GOT3 (cell line): ENCODE measurements at regions not wholly inside any gene's neighbourhood (a gene's known extent, or its start where the extent isn't known, plus 50 kb on each side); places are given as distances from the start of the nearest gene placed in this dataset.

Experiments
- DNase-seq: peaks from one replicate; lab custom pipeline; 2025; ENCODE audit warnings: mixed read lengths; lab: John Stamatoyannopoulos, UW

DNA sequence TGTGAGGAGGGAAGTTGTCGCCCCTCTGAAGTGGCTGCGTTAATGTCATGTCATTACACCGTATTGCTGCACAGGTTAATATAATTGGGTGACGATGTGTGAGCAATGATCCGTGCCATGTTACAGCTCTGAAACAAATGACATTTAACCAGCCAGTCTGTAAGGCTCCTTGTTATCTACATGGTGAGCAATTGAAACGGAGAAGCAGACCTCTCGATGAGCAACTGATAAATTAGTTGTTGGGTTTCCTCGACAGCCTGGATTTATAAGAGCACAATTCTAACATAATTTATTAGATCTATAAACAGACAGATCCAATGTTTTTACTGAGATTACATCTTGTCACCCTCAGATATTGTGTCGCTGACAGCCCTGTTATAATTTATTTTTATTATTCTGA is 49.9 kb upstream of the MAFB start:
- DNase-seq: no peak

DNA sequence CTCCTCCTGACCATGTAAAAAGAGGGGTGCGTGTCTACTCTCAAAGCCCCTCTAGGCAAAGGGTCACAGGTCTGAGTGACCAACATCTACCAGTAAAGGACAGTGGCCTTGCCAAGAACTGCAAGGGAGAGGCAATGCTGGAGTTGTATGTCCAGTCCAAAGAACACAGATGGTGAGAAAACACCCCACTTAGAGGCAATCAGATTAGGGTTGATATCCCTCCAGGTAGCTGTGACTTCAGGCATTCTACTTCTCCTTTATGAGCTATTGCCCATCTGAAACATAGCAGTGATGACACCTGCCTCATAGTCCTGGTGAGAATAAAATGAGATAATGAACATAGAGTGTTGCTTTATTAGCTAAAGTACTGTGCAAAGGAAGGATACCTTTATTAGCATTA is 50.8 kb upstream of the MAFB start:
- no peak for DNase-seq

DNA sequence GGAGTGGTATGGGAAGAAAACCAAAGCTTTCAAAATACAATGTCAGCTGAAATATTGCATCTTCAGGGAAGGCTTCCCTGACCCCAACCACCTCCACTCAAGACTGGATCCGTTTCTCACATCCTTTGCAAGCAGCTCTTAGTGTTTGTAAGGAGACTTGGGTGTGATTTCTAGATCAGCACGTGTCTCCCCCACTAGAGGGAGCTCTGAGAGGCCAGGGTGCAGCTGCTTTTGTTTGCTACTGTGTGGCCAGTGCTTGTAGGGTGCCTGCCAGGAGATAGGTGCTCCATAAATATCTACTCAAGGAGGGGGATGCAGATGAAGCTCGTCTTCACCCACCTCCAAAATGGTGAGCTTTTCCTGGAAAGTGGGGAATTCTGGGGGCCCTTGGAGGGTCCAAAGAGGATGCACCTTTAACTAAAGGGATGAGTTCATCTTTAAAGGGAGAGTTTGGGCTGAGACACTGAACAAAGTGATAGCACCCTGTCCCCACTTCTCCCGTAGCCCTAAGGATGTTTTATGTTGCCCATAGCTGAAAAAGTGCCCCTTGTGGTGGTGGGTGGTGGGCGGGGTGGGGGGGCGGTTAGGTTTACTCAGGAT is 52.6 kb upstream of the MAFB start:
- no peak for DNase-seq

DNA sequence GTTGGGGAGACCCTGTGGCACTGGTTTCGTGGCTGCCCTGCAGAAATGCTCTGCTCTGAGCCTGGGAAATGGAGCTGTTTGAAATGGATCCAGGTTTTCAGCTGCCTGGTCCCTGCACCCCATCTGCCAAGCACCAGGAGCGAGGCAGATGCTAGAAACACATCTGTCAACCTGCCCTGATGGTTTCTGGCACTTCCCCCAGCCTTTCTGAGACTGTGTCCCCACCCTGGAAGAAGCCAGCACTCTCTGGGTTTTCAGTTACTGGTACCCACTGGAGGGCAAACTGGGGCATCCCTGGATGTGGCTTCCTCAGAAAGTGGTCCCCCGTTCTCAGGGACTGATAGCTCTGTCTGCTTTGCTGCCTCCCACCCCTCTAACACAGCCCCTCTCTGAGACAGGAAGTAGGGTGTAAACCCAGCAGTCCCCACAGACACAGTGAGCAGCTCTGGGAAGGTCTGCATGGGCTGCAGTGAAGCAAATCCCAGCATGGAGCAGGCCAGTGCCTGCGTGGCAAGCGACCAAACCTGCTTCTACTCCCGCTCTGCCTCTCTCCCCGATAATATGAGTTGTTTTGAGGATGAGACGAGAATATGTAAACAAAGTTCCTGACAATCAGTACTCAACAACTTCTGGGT is 54.2 kb upstream of the MAFB start:
- no peak for DNase-seq

DNA sequence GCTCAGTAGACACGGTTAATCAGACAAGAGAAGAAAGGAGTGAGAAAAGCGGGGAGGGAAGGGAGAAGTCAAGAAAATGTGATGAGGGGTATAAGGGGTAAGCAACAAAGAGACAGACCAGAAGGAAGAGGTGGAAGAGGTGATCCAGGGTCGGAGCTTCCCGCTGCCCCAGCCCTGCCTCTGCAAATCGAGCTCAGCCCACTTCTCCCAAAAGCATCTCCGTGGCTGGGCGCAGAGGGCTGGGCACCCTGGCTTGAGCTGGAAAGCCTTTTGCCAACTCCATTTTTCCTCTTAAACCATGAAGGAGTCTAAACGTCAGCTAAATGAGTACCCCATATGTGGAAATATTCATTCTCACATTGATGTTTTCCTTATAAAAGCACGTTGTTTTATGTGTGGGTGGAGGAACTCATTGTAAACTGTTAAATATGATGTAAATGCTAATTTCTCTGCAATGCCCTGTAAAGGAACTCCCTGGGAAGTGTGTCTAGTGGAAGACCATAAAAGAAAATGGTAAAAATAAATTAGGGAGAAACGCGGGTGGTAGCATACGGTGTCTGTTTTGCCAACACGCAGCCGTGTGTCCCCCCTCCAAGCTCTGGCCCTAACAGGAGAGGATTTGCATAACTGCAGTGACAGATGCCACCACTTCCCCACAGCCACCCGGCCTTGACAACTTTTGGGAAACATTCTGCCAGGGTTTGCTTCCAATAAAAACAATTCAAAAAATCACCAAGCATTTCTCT is 55.2 kb upstream of the MAFB start:
- DNase-seq: no peak

DNA sequence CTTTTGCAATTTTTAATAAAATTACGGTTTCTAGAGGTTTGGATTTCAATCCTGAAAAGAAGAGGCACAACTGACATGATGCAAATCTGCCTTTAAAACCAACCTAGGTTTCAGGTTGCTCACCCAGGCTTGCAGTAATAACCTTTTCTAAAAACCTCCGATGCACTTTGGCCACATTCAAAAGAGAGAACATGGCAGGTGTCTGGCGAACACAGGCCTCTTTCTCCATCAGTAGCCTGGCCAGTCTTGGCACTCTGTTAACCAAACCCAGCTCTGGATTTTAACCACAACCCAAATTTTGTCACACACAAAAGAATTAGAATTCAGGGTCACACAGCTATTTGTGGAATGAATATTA is 55.8 kb upstream of the MAFB start:
- DNase-seq: no peak

DNA sequence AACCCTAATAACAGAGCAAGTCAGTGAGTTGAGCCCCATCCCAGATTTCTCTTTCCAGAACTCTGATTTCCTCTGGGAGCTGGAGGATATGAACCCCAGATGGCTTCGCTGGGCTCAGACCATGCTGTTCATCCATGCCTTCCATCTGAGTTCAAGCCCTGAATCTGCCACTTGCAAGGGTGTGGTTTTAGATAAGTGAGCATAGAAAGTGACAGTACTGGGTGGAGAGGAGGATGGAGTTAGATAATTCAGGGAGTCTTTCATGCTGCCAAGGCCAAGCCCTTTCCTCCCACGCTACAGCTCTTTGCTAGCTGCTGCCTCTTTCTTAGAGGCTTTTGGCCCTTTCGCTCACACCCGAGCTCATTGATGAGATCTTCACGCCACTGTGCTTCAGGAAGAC is 57.2 kb upstream of the MAFB start:
- no peak for DNase-seq

DNA sequence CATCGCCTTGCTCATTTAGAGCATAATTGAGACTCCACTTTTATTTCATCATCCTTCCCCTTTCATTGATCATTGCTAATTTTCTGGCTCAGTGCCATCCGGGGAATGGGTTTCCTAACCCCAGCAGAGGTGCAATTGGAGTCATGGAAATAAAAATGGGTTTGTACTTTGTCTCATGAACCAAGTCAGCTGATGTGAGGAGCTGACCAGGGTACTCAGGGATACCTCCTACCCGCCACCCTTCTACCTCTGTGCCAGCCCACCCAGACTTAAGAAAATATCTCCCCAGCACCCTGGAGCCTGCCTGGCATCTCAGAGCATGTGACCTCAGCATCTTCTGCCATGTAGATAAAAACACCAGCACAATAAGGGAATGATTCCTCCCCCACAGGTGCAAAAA is 59.1 kb upstream of the MAFB start:
- no peak for DNase-seq

DNA sequence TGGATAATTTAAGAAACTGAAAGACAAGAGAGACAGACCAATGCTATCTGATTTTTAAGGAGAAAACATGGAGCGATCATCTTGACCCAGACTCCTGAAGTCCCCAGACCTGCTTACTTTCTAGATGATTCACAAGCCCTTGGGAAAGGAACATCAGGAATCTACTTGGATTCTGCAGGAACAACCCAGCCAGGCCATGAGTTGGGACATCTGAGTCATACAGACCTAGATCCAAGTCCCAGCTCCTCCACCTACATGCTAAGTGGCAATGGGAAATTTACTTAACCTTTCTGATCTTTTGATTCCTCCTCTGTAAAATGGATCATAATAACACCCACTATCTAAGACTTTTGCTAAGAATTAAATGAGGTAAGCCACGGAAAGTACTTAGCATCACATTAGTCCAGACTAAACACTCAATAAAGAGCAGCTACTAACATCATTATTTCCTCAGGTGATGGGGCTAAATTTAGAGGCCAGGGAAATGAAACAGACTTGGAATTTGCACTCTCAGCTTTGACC is 61.0 kb upstream of the MAFB start:
- DNase-seq: no peak

DNA sequence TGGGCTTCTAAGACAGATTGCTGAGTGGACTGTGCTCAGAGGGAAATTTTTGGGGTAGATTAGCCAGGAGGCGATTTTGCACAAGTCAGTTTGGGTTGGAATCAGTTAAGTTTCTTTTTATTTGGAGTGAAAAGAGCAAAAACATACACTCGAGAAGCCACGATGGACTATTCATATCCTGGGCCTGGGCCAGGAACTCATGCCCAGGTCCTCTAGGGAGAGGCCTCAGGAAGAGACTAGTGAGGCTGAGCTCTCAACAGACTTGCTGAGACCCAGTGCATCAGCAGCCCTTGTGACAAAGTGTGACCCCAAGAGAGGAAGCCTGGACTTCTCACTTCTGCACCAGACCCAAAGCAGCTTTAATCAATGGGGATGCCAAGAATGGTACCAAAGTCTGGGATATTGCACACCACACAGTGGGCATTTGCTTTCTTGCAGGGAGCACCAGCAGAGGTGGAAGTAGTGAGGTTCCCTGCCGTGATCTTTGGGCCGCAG is 61.6 kb upstream of the MAFB start:
- no peak for DNase-seq

DNA sequence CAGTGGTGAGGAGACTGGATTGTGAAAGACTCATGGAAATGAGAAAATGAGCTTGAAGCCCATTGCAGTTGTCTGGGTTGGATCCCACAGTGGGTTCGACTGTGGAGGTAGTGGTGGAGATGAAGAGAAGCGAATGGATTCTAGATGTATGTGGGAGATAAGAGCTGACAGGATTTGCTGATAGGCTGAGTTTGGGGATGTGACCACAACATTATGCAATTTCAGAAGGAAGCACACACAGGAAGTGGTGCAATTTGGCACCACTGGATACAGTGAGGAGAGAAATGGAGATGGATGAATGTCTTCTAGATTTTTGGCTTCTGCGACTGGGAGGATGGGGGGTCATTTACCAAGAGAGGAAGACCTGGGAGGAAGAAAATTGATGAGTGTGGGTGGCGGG is 64.4 kb upstream of the MAFB start:
- no peak for DNase-seq

DNA sequence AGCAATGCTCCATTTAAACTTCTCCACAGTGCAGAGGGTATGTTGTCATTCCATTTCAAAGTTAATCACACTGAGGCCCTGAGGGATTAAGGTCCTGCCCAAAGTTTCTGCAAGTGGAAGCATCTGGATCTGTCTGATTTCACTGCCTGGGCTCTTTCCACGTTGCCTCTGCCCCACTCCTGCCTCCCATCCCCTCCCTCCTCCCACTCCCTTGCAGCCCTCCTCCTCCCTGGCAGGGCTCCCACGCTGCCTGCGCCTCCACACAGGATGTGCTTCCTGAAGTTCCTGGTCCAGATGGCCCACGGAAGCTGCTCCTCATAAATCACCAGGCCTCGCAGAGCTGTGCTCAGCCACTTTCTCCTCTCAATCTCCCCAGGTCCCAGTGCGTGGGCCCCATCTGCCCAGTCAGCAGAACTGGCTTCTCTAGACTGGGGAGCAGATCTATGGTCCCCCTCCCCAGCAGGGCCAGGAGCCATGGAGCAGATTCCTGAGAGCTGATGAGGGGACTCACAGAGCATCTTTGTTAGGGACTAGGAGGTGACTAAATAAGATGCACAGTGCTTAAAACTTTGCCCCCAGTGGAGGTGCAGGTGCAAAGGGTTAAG is 65.4 kb upstream of the MAFB start:
- DNase-seq: no peak

DNA sequence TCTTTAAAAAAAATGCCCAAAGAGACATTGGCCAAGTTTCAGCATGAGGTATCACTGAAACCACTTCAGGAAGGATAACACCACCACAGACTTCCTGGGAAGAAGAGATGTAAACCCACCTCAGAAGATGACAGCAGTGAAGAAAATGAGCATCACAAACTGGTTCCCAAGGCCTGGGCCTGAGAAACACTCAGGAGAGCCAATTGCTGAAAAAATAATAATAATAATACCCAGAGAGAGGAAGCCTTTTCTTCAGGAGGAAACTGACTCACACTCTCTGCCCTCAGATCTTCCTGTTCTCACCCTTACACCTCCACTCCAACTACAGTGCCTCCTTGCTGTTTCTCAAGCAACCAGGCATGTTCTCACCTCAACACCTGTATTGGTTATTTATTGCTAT is 68.1 kb upstream of the MAFB start:
- no peak for DNase-seq

DNA sequence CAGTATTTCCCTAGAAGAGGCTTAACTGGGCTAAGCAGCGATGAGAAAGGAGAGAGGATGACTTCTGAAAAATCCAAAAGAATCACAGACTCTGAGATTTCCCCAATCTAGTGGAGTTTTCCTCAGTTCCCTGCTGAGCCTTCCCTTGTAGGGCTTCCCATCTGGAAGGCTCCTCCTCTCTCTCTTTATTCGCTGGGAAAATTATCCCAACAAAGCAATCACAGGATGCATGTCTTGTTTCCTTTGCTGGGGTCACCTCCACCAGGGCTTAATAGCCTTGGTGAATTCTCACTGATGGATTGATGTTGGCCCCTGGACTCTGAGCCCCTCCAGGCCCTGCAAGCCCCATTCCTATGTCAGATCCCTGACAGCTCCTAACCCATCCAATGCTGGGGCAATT is 69.8 kb upstream of the MAFB start:
- no peak for DNase-seq

DNA sequence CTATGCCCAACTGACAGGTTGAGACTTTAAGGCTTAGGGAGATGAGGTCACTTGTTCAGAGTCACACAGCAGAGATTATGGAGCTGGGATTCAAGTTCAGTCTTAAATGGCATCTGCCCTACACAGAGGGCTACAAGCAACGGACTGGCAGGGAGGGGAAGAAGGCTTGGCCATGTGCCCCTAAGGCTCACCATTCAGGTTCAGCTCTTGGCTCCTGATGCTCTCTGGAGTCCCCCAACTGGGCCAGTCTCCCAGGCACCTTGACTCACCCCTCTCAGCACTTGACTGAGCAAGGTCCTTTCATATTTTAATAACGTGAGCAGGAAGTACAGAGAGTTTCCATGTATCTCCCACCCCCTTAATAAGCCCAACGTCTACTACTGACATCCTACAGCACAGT is 71.4 kb upstream of the MAFB start:
- DNase-seq: no peak

DNA sequence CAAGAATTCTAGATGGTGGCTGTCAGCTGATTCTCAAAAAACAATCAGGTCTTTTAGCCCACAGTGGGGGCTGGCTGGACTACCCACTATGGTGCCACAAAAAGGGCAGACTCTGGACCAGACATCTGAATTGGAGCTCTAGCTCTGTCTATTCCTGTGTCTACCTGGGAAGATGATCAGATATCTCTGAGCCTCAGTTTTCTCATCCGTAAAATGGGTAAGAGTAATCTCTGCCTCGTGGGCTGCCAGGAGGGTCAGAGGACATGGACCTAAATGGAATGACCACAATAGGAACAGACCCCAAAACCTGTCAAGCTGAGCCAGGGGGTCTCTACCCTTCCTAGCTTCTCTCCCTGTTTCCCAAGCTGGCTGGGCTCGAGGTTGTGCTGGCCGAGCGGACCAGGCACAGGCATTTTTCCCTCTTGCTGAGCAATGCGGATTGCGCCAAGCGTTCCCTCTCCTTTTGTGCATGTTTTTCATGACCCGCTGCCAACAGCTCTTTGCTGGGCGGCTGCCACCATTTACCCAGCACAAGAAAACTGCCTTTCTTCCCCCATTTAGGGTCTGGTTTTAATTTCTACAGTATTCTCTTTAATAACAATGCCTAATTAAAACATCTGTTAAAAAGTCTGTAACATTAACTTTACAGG is 74.7 kb upstream of the MAFB start:
- no peak for DNase-seq

DNA sequence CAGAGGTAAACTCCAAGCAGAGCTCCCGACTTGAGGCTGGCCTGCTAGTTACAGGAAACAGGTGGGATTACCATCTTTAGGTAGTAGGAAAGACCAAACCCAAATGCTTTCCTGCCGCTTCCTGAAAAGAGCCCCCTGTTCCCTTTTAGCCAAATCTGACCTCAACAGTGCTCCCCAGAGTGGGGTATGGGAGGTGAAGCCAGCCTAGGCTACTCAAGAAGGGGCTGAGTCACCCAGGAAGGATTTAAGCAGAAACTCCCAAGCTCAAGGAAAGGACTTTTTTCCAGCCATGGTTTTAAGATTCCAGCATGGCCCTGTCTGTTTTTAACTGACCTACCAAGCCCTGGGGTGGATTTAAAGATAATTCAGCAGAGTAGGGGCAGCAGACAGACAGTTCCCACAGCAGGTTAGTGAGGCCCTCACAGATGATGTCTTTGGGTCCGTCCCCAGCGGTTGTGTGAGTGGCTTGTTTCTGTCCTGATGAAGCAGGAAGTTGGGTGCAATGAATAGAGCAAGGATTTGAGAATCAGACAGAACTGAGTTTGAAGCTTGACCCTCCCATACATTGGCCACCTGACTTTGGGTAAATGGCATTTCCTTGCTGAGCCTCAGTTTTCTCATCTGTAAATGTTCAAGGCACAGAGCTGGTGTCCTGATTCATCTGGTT is 76.9 kb upstream of the MAFB start:
- DNase-seq: no peak

DNA sequence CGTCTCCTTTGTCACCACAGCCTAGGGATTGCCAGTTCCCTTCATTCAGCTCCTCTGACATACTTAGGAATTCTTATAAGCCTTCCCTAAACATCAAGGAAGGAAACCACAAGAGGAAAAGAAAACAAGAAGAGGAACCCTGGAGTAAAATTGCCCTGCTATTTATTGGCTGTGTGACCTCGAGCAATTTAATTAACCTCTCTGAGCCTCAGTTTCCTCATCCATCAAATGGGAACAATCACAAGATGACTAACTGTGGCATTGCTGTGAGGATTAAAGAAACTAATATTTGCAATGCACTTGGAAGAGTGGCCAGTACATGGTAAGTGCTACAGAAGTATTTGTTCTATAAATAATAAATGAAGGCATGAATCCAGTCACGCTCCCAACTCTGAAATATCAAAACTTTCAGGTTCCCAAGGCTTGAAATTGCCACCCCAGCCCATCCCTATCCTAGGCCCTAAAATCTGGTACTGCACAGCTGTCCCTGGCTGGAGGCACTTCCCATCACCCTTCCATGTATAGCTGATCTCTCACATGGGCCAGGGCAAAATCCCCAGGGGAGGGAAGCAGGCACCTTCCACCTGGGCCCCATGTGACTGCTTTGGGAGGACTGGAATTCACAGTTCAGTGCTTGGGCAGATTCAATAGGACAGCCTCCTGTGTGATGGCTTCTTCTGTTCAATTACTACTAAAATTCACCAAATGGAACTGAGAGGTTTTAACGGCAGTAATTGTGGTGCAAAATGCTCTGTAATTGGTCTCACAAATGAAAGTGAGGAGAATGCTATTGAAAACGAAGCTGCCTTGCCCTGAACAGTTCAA is 78.0 kb upstream of the MAFB start:
- DNase-seq: no peak

DNA sequence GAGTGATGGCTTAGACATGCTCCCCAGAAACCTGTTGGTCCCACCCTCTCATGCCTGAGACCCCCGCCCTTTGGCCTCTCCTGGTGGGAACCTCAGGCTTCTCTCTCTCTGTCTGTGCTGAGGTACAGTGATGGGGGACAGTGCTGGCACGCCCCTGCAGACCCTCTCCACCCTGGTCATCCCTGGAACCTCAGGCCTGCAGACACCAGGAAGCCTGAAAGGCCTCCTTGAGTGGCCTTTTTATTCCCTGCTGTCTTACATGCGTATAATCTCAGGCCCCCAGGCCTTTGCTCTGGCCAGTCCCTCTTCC is 78.5 kb upstream of the MAFB start:
- no peak for DNase-seq

DNA sequence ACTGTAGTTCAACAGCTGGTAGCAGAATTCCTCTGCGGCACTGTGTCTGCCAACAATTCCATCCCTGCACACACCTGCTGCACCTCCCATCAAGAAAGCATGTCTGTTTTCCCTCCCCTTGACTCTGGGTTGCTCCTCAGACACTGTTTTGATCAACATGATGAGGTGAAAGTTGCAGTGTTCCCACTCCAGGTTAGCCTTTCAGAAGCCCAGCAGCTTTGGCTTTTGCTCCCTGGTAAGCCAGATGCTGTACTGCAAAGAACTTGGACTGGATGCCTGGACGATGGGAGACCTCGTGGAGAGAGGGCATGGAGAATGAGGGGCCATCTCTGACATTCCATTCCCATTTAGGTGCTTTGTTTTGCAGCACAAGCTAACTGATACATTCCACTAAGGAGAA is 79.1 kb upstream of the MAFB start:
- no peak for DNase-seq

DNA sequence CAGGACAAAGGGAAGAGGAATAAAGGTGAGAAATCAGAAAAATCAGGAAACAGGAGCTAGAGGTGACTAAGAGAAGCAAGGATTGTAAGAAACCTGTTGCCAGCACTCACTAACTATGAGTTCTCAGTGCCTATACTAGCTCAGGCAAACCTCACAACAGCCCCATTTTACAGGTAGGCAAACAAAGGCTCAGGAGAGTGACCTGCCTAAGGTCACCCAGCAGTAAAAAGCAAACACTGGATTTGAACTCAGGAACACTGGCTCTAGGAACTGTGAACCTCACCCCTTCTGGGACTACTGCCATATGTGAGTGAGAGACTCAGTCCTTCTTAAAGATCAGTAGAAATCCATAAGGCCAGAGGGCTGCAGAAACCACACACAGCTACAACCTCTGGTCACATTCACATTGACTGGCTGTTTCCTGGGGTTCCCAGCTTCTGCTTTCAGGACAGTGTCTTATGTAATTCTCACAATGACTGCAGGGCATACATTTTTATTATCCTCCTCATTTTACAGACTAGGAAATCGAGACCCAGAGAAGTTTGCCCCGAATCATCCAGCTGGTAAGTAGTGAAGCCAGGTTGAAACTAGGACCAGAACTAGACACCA is 80.7 kb upstream of the MAFB start:
- no peak for DNase-seq
